Spleen (tissue), 11 donors: ENCODE measurements at regions not wholly inside any gene's neighbourhood (a gene's known extent, or its start where the extent isn't known, plus 50 kb on each side); places are given as distances from the start of the nearest gene placed in this dataset.

ENCODE experiments used
- DNase-seq: peaks from one replicate; pipeline ENCODE4 v3.0.0-alpha.2; 2020
- H3K27ac ChIP-seq, 8 donors: fragments of 200-600 bp; sonication (generic) in 7 of 8; 1 replicate in 4 of 8; 2 replicates in 4 of 8; pipeline versions ENCODE4 v1.5.0 to v1.8.0; 2016 to 2021; ENCODE audit warnings: inconsistent platforms in 4 of 8, mild to moderate bottlenecking in 4 of 8, moderate library complexity in 1 of 8
- H3K27me3 ChIP-seq, 7 donors: fragments of 200-600 bp; sonication (generic) in 6 of 7; replicated peaks in 1 of 7; 1 replicate in 4 of 7; 2 replicates in 3 of 7; pipeline versions ENCODE4 v1.5.0 to v1.8.0; 2016 to 2021; ENCODE audit warnings: inconsistent platforms in 3 of 7, mild to moderate bottlenecking in 1 of 7
- H3K36me3 ChIP-seq, 6 donors: fragments of 200-600 bp; sonication (generic) in 5 of 6; 1 replicate in 4 of 6; 2 replicates in 2 of 6; pipeline versions ENCODE4 v1.5.0 to v1.8.0; 2016 to 2021; ENCODE audit warnings: inconsistent platforms in 2 of 6
- H3K4me1 ChIP-seq, 6 donors: fragments of 200-600 bp; sonication (generic) in 5 of 6; 1 replicate in 3 of 6; 2 replicates in 3 of 6; pipeline versions ENCODE4 v1.5.0 to v1.8.0; 2016 to 2021; ENCODE audit warnings: inconsistent platforms in 3 of 6
- H3K4me3 ChIP-seq, 8 donors: fragments of 200-600 bp; sonication (generic) in 7 of 8; 1 replicate in 4 of 8; 2 replicates in 4 of 8; pipeline versions ENCODE4 v1.5.0 to v1.8.0; 2016 to 2021; ENCODE audit warnings: inconsistent platforms in 4 of 8, mild to moderate bottlenecking in 4 of 8, moderate library complexity in 2 of 8
- H3K9me3 ChIP-seq, 8 donors: fragments of 200-600 bp; sonication (generic) in 7 of 8; 1 replicate in 4 of 8; 2 replicates in 4 of 8; pipeline versions ENCODE4 v1.5.0 to v1.8.0; 2016 to 2021; ENCODE audit warnings: inconsistent platforms in 4 of 8
- POLR2A ChIP-seq, 3 donors: fragments of 450-650 bp; IDR thresholded peaks; one replicate each; pipeline ENCODE4 v1.5.1; 2017; ENCODE audit warnings: antibody characterized with exemption in 3 of 3, mild to moderate bottlenecking in 1 of 3
- POLR2AphosphoS5 ChIP-seq, 3 donors: sonication (generic); formaldehyde crosslinking; IDR thresholded peaks; one replicate each; pipeline ENCODE4 v1.5.1; 2017; ENCODE audit warnings: antibody characterized with exemption in 3 of 3
- WGBS, 5 donors: extraction: QIAGEN DNeasy Blood & Tissue Kit in 3 of 5; methylation state at CpG; one replicate each; pipeline versions ENCODE4 v1.1.5 to v1.1.7; 2013 to 2018; 5-methylcytosine and 5-hydroxymethylcytosine counted together
- intact Hi-C: fragments of 100-400 bp; cut with DNase I; formaldehyde crosslinking; loops from one replicate; pipeline ENCODE4 v1.15.0; 2023; ENCODE audit warnings: low total_unique reads
- TF ChIP-seq, protein P1 (sequence below), 11 experiments: fragments of 200-600 bp in 7 of 11; fragments of 450-650 bp in 4 of 11; sonication (generic) in 4 of 11; IDR thresholded peaks in 8 of 11; conservative IDR thresholded peaks in 3 of 11; 1 replicate in 7 of 11; 2 replicates in 4 of 11; pipeline versions ENCODE4 v1.4.0 to v1.8.0; 2016 to 2021; ENCODE audit warnings: antibody characterized with exemption in 11 of 11, inconsistent platforms in 4 of 11, mild to moderate bottlenecking in 1 of 11
- donor health status: healthy with polysubstance abuse.
- donor health status: DM: no; HTN: no; CAD: no; lungs with moderate emphysema.
- donor health status: DM: no; HTN: no; CAD: no.
- donor health status: Bipolar disorder and iron deficiency.
- donor health status: healthy.
- donor health status: DM: no; HTN: no; CAD: no.
- donor health status: DM: yes; HTN: yes; CAD: no.

DNA sequence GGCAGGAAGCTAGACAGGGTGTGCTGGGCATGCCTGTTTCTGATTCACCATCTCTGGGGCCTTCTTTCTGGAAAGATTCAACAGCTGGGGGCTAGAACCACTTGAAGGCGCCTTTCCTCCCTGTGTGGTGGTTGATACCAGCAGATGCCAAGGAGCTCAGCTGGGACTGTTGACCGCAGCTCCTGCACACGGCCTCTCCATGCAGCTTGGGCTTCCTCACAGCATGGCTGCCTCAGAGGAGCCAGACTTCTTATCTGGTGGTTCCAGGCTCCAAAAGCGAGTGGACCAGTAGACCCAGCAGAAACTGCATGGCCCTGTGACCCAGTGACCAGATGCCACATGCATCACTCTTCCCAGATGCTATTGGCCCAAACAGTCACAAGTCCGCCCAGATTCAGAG lies 74.7 kb upstream of the COL5A1 start:
- Histone ChIP-seq H3K9me3 (peaks cover 0 to 30% (median 18%) of the 10 kb centered on the region in 8 donors), H3K4me3 (no peak overlapping the region), H3K27me3 (no peaks in the 10 kb centered on the region), H3K27ac (no peak overlapping the region), H3K4me1 (no peaks in the 10 kb centered on the region), H3K36me3 (no peaks in the 10 kb centered on the region)
- no peak for DNase-seq
- TF ChIP-seq, protein P1, sequence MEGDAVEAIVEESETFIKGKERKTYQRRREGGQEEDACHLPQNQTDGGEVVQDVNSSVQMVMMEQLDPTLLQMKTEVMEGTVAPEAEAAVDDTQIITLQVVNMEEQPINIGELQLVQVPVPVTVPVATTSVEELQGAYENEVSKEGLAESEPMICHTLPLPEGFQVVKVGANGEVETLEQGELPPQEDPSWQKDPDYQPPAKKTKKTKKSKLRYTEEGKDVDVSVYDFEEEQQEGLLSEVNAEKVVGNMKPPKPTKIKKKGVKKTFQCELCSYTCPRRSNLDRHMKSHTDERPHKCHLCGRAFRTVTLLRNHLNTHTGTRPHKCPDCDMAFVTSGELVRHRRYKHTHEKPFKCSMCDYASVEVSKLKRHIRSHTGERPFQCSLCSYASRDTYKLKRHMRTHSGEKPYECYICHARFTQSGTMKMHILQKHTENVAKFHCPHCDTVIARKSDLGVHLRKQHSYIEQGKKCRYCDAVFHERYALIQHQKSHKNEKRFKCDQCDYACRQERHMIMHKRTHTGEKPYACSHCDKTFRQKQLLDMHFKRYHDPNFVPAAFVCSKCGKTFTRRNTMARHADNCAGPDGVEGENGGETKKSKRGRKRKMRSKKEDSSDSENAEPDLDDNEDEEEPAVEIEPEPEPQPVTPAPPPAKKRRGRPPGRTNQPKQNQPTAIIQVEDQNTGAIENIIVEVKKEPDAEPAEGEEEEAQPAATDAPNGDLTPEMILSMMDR (IDR thresholded peaks at IDR 0.05 in 8 of 11, conservative IDR thresholded peaks at IDR 0.05 in 3 of 11) = no peak
- TF ChIP-seq POLR2AphosphoS5 (IDR thresholded peaks at IDR 0.05) (no peak), POLR2A (IDR thresholded peaks at IDR 0.05) (no peak)
- WGBS, 5 donors = 81 to 96% (median 88%) methylated on average over 4 to 5 of the region's 5 CpGs
- intact Hi-C loops = no loop called here

DNA sequence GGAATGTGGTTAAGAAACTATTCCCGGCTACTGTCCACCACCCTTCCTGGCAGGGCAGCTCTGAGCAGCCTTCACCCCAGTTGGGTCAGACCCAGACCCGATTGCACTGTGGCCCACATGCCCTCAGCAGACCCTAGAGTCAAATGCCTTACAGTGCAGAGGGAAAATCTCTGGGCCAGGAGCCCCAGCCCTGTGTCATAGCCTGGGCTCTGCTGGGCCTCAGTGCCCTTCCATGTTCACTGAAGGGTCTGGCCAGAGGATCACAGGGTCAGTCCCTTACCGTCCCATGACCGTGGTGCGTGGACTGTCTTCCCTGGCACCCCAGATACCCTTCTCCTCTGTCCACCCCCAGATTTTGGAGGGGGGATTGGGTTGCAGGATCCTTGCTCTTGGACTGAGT lies 73.5 kb upstream of the COL5A1 start:
- Histone ChIP-seq H3K4me3 (no peak overlapping the region), H3K36me3 (no peaks in the 10 kb centered on the region), H3K9me3 (peaks cover 0 to 30% (median 18%) of the 10 kb centered on the region in 8 donors), H3K27me3 (no peaks in the 10 kb centered on the region), H3K27ac (no peak overlapping the region), H3K4me1 (no peaks in the 10 kb centered on the region)
- intact Hi-C loops = no loop called here
- no peak for TF ChIP-seq POLR2AphosphoS5 (IDR thresholded peaks at IDR 0.05)
- TF ChIP-seq POLR2A (IDR thresholded peaks at IDR 0.05) = no peak
- TF ChIP-seq, protein P1 (IDR thresholded peaks at IDR 0.05 in 8 of 11, conservative IDR thresholded peaks at IDR 0.05 in 3 of 11) = no peak
- WGBS, 5 donors = 57 to 76% (median 69%) methylated on average over 4 to 5 of the region's 5 CpGs
- DNase-seq = no peak

DNA sequence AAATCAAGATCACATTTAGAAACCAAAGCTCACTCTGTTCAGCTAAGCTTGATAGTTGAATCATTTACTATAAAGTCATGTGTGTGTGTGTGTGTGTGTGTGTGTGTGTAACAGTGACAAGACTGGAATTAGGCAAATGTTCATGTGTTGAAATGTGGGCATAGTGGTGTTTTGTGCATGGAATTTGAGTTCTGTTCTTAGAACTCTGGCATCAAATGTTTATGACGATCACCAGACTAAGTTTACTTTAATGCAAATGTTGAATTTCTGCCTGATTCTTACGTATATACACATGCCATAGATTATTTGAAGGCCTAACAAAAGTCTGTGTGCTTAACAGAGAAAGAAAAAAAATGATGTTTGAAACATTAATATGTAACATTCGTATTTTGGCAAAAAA lies 72.8 kb upstream of the COL5A1 start:
- DNase-seq = no peak
- peaks cover 0 to 24% (median 18%) of the 10 kb centered on the region in 8 donors for H3K9me3 ChIP-seq
- H3K27ac ChIP-seq = no peak overlapping the region
- no peak for TF ChIP-seq POLR2A (IDR thresholded peaks at IDR 0.05)
- TF ChIP-seq POLR2AphosphoS5 (IDR thresholded peaks at IDR 0.05) = no peak
- TF ChIP-seq, protein P1 (IDR thresholded peaks at IDR 0.05 in 8 of 11, conservative IDR thresholded peaks at IDR 0.05 in 3 of 11) = no peak
- no peak overlapping the region for H3K4me3 ChIP-seq
- intact Hi-C loops = no loop called here
- H3K36me3 ChIP-seq = no peaks in the 10 kb centered on the region
- no peaks in the 10 kb centered on the region for H3K4me1 ChIP-seq
- no peaks in the 10 kb centered on the region for H3K27me3 ChIP-seq
- 73 to 90% (median 83%) methylated on average over 3 of the region's 3 CpGs for WGBS, 5 donors

DNA sequence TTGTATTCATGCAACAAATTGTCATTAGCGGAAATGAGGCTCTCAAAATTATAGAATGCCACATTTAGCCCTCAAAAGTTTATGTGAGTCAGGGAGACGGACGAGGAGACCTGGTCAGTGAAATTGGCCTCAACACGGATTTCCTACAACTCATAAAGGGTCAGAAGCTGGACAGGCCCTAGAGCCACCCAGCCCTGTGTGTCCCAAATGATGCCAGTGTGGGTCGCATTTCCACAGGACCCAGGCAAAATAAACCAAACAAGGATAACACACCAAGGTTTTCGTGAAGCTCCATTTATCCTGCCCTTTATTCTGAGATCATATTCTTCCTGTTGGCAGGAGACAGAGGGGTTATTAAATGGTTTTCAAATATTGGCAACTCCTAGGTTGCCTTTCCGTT lies 72.0 kb upstream of the COL5A1 start:
- WGBS, 5 donors = 84 to 92% (median 90%) methylated on average over 7 of the region's 7 CpGs
- Histone ChIP-seq H3K27ac (no peak overlapping the region), H3K36me3 (no peaks in the 10 kb centered on the region), H3K4me3 (no peak overlapping the region), H3K9me3 (peaks cover 0 to 24% (median 18%) of the 10 kb centered on the region in 8 donors), H3K27me3 (no peaks in the 10 kb centered on the region), H3K4me1 (no peaks in the 10 kb centered on the region)
- TF ChIP-seq POLR2AphosphoS5 (IDR thresholded peaks at IDR 0.05) (no peak), POLR2A (IDR thresholded peaks at IDR 0.05) (no peak)
- TF ChIP-seq, protein P1 (IDR thresholded peaks at IDR 0.05 in 8 of 11, conservative IDR thresholded peaks at IDR 0.05 in 3 of 11) = no peak
- DNase-seq = no peak
- intact Hi-C loops = no loop called here
